ENCODE measurements at regions not wholly inside any gene's neighbourhood (a gene's known extent, or its start where the extent isn't known, plus 50 kb on each side); places are given as distances from the start of the nearest gene placed in this dataset.

- H3K4me1 ChIP-seq (ENCODE audit: control insufficient read depth, low read length): no peaks in the 10 kb centered on the region
- no peak overlapping the region for H3K4me2 ChIP-seq (ENCODE audit: low read length)
- H3K9me2 ChIP-seq (replicated peaks; ENCODE audit: control insufficient read depth, low read length): no peaks in the 10 kb centered on the region
- H3K36me3 ChIP-seq (ENCODE audit: control insufficient read depth, low read length): no peaks in the 10 kb centered on the region
- no peaks in the 10 kb centered on the region for H3K27me3 ChIP-seq (ENCODE audit: control insufficient read depth, low read length)
- no peak for TF ChIP-seq CTCF (IDR thresholded peaks at IDR 0.05; ENCODE audit: low read depth, low read length, poor library complexity, severe bottlenecking)
- no peak for TF ChIP-seq EZH2phosphoT487 (IDR thresholded peaks at IDR 0.05; ENCODE audit: borderline replicate concordance, low read length)
- H4K20me1 ChIP-seq (ENCODE audit: control insufficient read depth, insufficient read depth, low read depth, low read length): no peaks in the 10 kb centered on the region
- no peak overlapping the region for H3K4me3 ChIP-seq (ENCODE audit: low read length)
- H3F3A ChIP-seq (ENCODE audit: control insufficient read depth, insufficient read depth): no peaks in the 10 kb centered on the region
- H3K9me3 ChIP-seq (ENCODE audit: control insufficient read depth, insufficient read depth, low read length): no peaks in the 10 kb centered on the region
- H3K27ac ChIP-seq (ENCODE audit: low read depth, low read length): no peak overlapping the region
- no peaks in the 10 kb centered on the region for H3K79me2 ChIP-seq (ENCODE audit: control insufficient read depth, low read length)
Observed at GRCh38 chr12:63028951-63029350, 94.0 kb upstream of the PPM1H start.

- Histone ChIP-seq H3K4me2 (ENCODE audit: low read length) (no peak overlapping the region), H3F3A (ENCODE audit: control insufficient read depth, insufficient read depth) (no peaks in the 10 kb centered on the region), H3K4me3 (ENCODE audit: low read length) (no peak overlapping the region), H3K79me2 (ENCODE audit: control insufficient read depth, low read length) (no peaks in the 10 kb centered on the region), H3K9me2 (replicated peaks; ENCODE audit: control insufficient read depth, low read length) (no peaks in the 10 kb centered on the region), H3K27ac (ENCODE audit: low read depth, low read length) (no peak overlapping the region), H4K20me1 (ENCODE audit: control insufficient read depth, insufficient read depth, low read depth, low read length) (no peaks in the 10 kb centered on the region), H3K9me3 (ENCODE audit: control insufficient read depth, insufficient read depth, low read length) (no peaks in the 10 kb centered on the region), H3K36me3 (ENCODE audit: control insufficient read depth, low read length) (no peaks in the 10 kb centered on the region), H3K4me1 (ENCODE audit: control insufficient read depth, low read length) (no peaks in the 10 kb centered on the region), H3K27me3 (ENCODE audit: control insufficient read depth, low read length) (no peaks in the 10 kb centered on the region; the same call in 1 of the 2 replicates)
- TF ChIP-seq EZH2phosphoT487 (IDR thresholded peaks at IDR 0.05; ENCODE audit: borderline replicate concordance, low read length) (no peak), CTCF (IDR thresholded peaks at IDR 0.05; ENCODE audit: low read depth, low read length, poor library complexity, severe bottlenecking) (no peak)
Observed at GRCh38 chr12:63025116-63025515, 90.2 kb upstream of the PPM1H start.

GRCh38 chr12:63023926-63024325 lies 89.0 kb upstream of the PPM1H start:
- no peak overlapping the region for H3K27ac ChIP-seq (ENCODE audit: low read depth, low read length)
- TF ChIP-seq CTCF (IDR thresholded peaks at IDR 0.05; ENCODE audit: low read depth, low read length, poor library complexity, severe bottlenecking) (no peak), EZH2phosphoT487 (IDR thresholded peaks at IDR 0.05; ENCODE audit: borderline replicate concordance, low read length) (no peak)
- no peaks in the 10 kb centered on the region for H3K36me3 ChIP-seq (ENCODE audit: control insufficient read depth, low read length)
- H3K9me3 ChIP-seq (ENCODE audit: control insufficient read depth, insufficient read depth, low read length): no peaks in the 10 kb centered on the region
- H3K4me3 ChIP-seq (ENCODE audit: low read length): no peak overlapping the region
- H4K20me1 ChIP-seq (ENCODE audit: control insufficient read depth, insufficient read depth, low read depth, low read length): no peaks in the 10 kb centered on the region
- no peaks in the 10 kb centered on the region for H3K79me2 ChIP-seq (ENCODE audit: control insufficient read depth, low read length)
- no peak overlapping the region for H3K4me2 ChIP-seq (ENCODE audit: low read length)
- H3K27me3 ChIP-seq (ENCODE audit: control insufficient read depth, low read length): no peaks in the 10 kb centered on the region; the same call in 1 of the 2 replicates
- H3K4me1 ChIP-seq (ENCODE audit: control insufficient read depth, low read length): no peaks in the 10 kb centered on the region
- no peaks in the 10 kb centered on the region for H3K9me2 ChIP-seq (replicated peaks; ENCODE audit: control insufficient read depth, low read length)
- no peaks in the 10 kb centered on the region for H3F3A ChIP-seq (ENCODE audit: control insufficient read depth, insufficient read depth)

- Histone ChIP-seq H3K79me2 (ENCODE audit: control insufficient read depth, low read length) (no peaks in the 10 kb centered on the region), H3K9me3 (ENCODE audit: control insufficient read depth, insufficient read depth, low read length) (no peaks in the 10 kb centered on the region), H3F3A (ENCODE audit: control insufficient read depth, insufficient read depth) (no peaks in the 10 kb centered on the region), H3K27me3 (ENCODE audit: control insufficient read depth, low read length) (no peaks in the 10 kb centered on the region; the same call in 1 of the 2 replicates), H3K9me2 (replicated peaks; ENCODE audit: control insufficient read depth, low read length) (no peaks in the 10 kb centered on the region), H3K4me3 (ENCODE audit: low read length) (no peak overlapping the region), H4K20me1 (ENCODE audit: control insufficient read depth, insufficient read depth, low read depth, low read length) (no peaks in the 10 kb centered on the region), H3K27ac (ENCODE audit: low read depth, low read length) (no peak overlapping the region), H3K4me1 (ENCODE audit: control insufficient read depth, low read length) (no peaks in the 10 kb centered on the region), H3K36me3 (ENCODE audit: control insufficient read depth, low read length) (no peaks in the 10 kb centered on the region), H3K4me2 (ENCODE audit: low read length) (no peak overlapping the region)
- TF ChIP-seq EZH2phosphoT487 (IDR thresholded peaks at IDR 0.05; ENCODE audit: borderline replicate concordance, low read length) (no peak), CTCF (IDR thresholded peaks at IDR 0.05; ENCODE audit: low read depth, low read length, poor library complexity, severe bottlenecking) (no peak)
Observed at GRCh38 chr12:63021116-63021515, 86.2 kb upstream of the PPM1H start.

All from DOHH2 (cell line).